GM23248 (cell line): ENCODE measurements at regions not wholly inside any gene's neighbourhood (a gene's known extent, or its start where the extent isn't known, plus 50 kb on each side); places are given as distances from the start of the nearest gene placed in this dataset.

Experiments used
- EZH2 ChIP-seq: fragments of 200-600 bp; sonication (generic); IDR thresholded peaks from 2 replicates; pipeline ENCODE4 v1.6.1; 2018; ENCODE audit warnings: antibody characterized with exemption, mild to moderate bottlenecking; ENCODE audit not compliant: insufficient read depth, poor library complexity, severe bottlenecking
- EZH2phosphoT487 ChIP-seq: fragments of 200-600 bp; sonication (generic); IDR thresholded peaks from 2 replicates; pipeline ENCODE4 v1.6.1; 2018; ENCODE audit warnings: antibody characterized with exemption, moderate library complexity, mild to moderate bottlenecking, low read depth; ENCODE audit not compliant: insufficient read depth

DNA sequence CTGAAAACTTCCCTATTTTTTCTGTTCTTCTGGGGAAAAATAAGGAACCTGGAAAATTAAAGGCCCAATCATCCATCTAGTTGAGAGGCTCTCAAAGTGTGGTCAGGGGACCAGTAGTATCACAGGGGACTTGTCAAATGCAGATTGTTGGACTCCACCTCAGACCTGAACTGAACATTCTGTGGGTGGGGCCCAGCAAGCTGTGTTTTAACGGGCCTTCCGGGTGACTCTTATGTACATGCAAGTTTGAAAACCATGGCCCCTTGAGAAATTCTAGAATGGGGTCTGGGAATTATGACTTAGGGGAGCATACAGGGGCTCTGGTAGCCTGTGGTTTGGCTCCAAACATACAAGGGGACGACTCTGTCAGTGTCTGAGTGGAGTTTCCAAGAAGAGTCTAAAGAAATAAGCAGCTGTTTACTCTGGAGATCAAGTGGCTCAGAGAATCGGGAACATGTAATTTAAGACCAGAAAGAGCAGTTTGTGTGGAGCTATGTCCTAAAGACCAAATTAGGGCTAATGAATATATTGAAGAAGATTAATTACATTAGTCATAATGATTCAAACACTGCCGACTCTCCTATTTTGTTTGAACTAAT lies 177.4 kb downstream of the SLC28A3 start:
- TF ChIP-seq EZH2 (no peak), EZH2phosphoT487 (no peak)
